VCaP (cell line): ENCODE measurements at regions not wholly inside any gene's neighbourhood (a gene's known extent, or its start where the extent isn't known, plus 50 kb on each side); places are given as distances from the start of the nearest gene placed in this dataset.

Experiments used
- H3K27ac ChIP-seq: fragments of 450-650 bp; 2 replicates; pipeline ENCODE4 v1.5.1; 2017
- TF ChIP-seq, protein P1 (sequence below): fragments of 450-650 bp; conservative IDR thresholded peaks from 2 replicates; pipeline ENCODE4 v1.5.1; 2017; ENCODE audit warnings: mild to moderate bottlenecking, moderate library complexity

DNA sequence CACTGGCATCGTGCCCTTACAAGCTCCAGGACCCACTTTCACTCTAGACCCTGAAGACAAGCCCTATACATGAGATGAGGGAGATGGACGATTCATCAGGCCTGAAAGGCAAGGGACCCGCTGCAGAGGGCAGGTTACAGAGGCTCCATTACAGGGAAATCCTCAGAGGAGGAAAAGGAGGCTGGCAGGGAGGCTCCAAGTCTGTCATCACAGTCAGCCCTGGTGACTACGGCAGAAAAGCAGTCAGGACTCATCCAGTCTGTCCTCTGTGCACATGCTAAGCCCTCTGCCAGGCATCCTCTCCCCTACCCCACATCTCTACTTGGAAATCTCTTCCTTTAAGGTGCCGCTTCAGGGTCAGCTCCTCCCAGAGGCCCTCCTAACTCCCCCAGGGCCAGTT lies 197.7 kb upstream of the CDH5 start:
- TF ChIP-seq, protein P1, sequence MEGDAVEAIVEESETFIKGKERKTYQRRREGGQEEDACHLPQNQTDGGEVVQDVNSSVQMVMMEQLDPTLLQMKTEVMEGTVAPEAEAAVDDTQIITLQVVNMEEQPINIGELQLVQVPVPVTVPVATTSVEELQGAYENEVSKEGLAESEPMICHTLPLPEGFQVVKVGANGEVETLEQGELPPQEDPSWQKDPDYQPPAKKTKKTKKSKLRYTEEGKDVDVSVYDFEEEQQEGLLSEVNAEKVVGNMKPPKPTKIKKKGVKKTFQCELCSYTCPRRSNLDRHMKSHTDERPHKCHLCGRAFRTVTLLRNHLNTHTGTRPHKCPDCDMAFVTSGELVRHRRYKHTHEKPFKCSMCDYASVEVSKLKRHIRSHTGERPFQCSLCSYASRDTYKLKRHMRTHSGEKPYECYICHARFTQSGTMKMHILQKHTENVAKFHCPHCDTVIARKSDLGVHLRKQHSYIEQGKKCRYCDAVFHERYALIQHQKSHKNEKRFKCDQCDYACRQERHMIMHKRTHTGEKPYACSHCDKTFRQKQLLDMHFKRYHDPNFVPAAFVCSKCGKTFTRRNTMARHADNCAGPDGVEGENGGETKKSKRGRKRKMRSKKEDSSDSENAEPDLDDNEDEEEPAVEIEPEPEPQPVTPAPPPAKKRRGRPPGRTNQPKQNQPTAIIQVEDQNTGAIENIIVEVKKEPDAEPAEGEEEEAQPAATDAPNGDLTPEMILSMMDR: no peak
- no peak overlapping the region for H3K27ac ChIP-seq

DNA sequence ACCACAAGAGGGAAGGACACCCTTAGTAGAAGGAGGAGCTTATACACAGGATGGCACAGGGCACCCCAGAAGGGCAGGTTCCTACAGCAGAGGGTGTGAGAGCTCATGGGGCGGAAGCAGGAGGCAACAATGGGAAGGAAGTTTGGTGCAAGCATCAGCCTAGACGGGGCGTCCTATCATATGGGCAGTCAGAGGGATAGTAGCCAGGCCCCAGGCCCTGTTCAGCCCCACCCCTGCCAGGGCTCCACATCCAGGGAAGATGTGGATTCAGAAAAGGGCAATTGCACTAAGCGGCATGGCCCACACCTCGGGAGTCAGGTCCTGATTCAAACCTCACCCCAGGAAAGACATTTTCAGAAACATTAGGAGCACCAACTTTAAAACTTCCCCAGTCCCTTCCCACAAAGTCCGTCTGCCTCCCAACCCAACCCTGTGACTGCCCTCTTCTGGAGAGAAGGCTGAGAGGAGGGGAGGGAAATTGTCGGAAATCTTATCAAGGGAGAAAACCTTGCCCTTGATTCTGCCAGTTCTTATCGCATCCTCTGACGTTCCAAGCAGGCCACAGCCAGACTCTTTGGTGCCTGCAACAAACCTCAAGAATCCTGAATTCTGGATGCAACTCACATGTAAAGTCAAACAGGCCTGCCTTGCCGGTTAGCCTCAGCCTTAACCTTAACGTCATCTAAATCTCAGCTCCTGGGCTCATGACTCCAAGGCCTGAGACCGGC lies 198.8 kb upstream of the CDH5 start:
- TF ChIP-seq, protein P1: peak; percentile 14; the same call in 1 of the 2 replicates
- no peak overlapping the region for H3K27ac ChIP-seq

DNA sequence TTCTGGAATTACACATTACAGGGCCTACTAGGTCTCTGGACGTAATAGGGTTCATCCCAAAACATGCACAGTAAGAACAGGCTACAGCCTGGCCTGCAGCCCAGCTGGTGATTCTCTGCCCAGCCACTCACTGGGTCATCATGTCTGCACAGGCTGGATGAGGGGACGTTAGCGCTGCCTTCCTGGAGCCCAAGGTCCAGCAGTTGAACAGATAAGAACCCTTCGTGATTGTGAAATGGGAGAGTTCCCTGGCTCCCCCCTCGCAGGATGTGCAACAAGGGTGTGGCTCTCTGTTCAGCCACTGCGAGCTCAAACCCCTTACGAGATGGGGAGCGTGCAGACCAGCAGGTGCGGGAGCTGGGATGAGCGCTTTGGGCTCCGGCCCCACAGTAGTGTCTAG lies 200.0 kb upstream of the CDH5 start:
- TF ChIP-seq, protein P1: no peak
- no peak overlapping the region for H3K27ac ChIP-seq

DNA sequence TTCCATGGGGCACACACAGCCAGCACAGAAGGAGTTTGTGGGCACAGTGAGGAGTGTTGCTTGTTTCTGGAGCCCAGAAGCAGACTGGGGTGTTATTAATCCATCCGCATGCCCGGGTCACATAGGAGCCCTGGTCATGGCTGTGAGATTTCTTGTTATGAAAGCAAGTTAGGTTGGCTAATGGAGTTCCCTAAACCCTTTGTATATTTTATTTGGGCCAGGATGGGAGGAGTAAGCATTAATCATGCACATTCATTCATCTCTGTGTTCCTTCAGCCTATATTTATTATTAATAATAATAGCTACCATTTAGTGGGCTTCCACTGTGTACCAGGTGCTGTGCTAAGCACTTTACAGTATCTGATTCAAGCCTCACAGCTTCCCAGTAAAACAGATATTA lies 200.6 kb upstream of the CDH5 start:
- TF ChIP-seq, protein P1: no peak
- H3K27ac ChIP-seq: no peak overlapping the region

DNA sequence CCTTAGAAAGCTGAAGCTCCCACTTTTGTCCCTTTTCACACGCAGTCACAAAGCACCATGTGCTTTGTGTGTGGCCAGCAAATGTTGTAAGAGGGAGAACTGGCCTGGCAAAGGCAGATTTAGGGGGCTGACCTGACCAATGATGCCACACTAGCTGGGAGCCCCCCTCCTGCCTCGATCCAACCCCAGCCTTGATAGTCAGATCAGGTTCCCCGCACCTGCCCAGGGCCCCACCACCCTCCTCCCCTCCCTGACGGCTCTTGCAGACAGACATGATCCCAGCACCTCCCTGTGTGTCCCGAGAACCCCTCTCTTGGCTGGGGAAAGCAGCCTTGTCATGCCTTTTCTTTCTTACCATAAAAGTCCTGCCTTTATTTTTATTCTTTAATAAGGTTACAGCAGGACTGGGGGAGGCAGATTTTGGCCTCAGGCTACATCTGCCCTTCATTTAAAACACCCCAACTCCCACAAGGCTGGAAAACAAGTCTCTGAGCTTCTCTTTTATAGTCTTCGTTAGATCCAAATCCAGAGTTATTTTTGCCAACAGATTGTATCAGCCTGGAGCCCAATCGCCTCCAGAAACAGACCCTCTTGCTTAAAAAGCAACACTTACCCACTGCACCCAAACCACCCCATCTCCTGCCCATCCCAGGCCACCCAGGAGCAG lies 201.8 kb upstream of the CDH5 start:
- no peak overlapping the region for H3K27ac ChIP-seq
- TF ChIP-seq, protein P1: no peak

DNA sequence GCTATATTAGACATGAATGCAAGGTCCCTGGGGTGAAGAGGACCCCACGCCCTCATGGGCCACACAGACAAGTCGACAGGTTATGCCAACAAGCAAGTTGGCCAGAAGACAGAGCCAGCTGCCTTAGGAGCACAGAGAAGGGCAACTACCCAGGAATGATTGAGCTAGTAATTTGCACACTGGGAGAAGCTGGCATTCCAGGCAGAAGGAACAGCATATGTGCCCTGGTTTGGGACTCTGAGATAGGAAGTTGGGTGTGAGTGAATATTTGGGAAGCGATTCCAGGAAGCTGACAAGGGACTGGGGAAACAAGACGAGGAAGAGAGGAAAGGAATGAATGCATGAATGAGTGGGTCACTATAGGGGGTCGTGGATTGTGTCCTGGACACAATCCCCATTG lies 203.7 kb upstream of the CDH5 start:
- TF ChIP-seq, protein P1: no peak
- H3K27ac ChIP-seq: no peak overlapping the region

DNA sequence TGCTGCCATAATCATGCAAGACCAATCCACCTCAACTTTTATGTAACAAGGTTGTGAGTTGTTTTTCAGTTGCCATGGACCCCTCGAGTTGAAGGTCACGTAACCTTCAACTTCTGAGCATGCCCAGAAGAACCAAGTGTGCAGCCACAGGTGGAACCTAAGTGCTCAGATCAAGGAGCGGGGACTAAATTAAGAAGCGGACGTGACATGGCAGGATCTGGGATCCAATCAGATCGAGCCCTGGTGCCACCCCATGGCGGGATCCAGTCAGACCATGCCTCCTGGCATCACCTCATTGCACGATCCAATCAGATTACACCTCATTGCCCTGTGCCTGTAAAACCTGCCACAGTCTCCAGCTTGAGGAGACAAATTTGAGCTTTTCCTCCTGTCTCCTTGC lies 204.5 kb upstream of the CDH5 start:
- TF ChIP-seq, protein P1: no peak
- no peak overlapping the region for H3K27ac ChIP-seq
